ENCODE measurements at regions not wholly inside any gene's neighbourhood (a gene's known extent, or its start where the extent isn't known, plus 50 kb on each side); places are given as distances from the start of the nearest gene placed in this dataset.

- H3K27ac ChIP-seq (ENCODE audit: low read length) = no peak overlapping the region
- no peaks in the 10 kb centered on the region for H3K36me3 ChIP-seq (ENCODE audit: control insufficient read depth, insufficient read depth, low read length)
- ChIA-PET CTCF (no interaction called here), POLR2A (no interaction called here)
- in situ Hi-C loops (cut with HindIII; ENCODE audit: low pct_unique_long_range_greater_than_20kb, low sequenced_read_pairs) = no loop called here
- H3K9me3 ChIP-seq (ENCODE audit: control insufficient read depth, insufficient read depth, low read depth, low read length) = no peaks in the 10 kb centered on the region
- DNase-seq (ENCODE audit: low read depth, low spot score) = no peak
- TF ChIP-seq SIN3A (IDR thresholded peaks at IDR 0.05; ENCODE audit: borderline replicate concordance, insufficient read depth, low read depth, low read length) = no peak
- TF ChIP-seq CTCF (IDR thresholded peaks at IDR 0.05) = no peak
- TF ChIP-seq POLR2AphosphoS5 (IDR thresholded peaks at IDR 0.05; ENCODE audit: low read depth, low read length) = no peak
- no peak for TF ChIP-seq REST (IDR thresholded peaks at IDR 0.05; ENCODE audit: insufficient read depth in 1 of 2, low read depth in 2 of 2, low read length in 1 of 2)
- no peak for TF ChIP-seq TCF7L2 (IDR thresholded peaks at IDR 0.05; ENCODE audit: low read depth, low read length)
- no peaks in the 10 kb centered on the region for H3K4me1 ChIP-seq (ENCODE audit: control insufficient read depth, insufficient read depth, low read length)
- no TSS peak for BruUV-seq (replicated peaks)
- H3K4me3 ChIP-seq (ENCODE audit: low read depth in 2 of 2, low read length in 2 of 2) = no peak overlapping the region
- no peak for ATAC-seq
- no peaks in the 10 kb centered on the region; the same call in 1 of the 2 replicates for H3K27me3 ChIP-seq (ENCODE audit: control insufficient read depth, insufficient read depth, low read length)
- intact Hi-C loops (cut with micrococcal nuclease; ENCODE audit: unreplicated experiment) = no loop called here
Measured at GRCh38 chr11:111000400-111001080, 245.0 kb upstream of the POU2AF2 start.

GRCh38 chr11:110992481-110992880, 253.0 kb upstream of the POU2AF2 start:
- Histone ChIP-seq H3K4me3 (ENCODE audit: low read depth in 2 of 2, low read length in 2 of 2) (no peak overlapping the region), H3K27ac (ENCODE audit: low read length) (no peak overlapping the region), H3K27me3 (ENCODE audit: control insufficient read depth, insufficient read depth, low read length) (no peaks in the 10 kb centered on the region; the same call in 1 of the 2 replicates), H3K4me1 (ENCODE audit: control insufficient read depth, insufficient read depth, low read length) (no peaks in the 10 kb centered on the region), H3K9me3 (ENCODE audit: control insufficient read depth, insufficient read depth, low read depth, low read length) (no peaks in the 10 kb centered on the region), H3K36me3 (ENCODE audit: control insufficient read depth, insufficient read depth, low read length) (no peaks in the 10 kb centered on the region)
- ChIA-PET POLR2A (no interaction called here), CTCF (no interaction called here)
- TF ChIP-seq TCF7L2 (IDR thresholded peaks at IDR 0.05; ENCODE audit: low read depth, low read length) = no peak
- no peak for TF ChIP-seq POLR2AphosphoS5 (IDR thresholded peaks at IDR 0.05; ENCODE audit: low read depth, low read length)
- TF ChIP-seq SIN3A (IDR thresholded peaks at IDR 0.05; ENCODE audit: borderline replicate concordance, insufficient read depth, low read depth, low read length) = no peak
- TF ChIP-seq REST (IDR thresholded peaks at IDR 0.05; ENCODE audit: insufficient read depth in 1 of 2, low read depth in 2 of 2, low read length in 1 of 2) = no peak
- TF ChIP-seq CTCF (IDR thresholded peaks at IDR 0.05) = no peak
- BruUV-seq (replicated peaks) = no TSS peak
- ATAC-seq = no peak
- in situ Hi-C loops (cut with HindIII; ENCODE audit: low pct_unique_long_range_greater_than_20kb, low sequenced_read_pairs) (no loop called here), intact Hi-C loops (cut with micrococcal nuclease; ENCODE audit: unreplicated experiment) (no loop called here)
- DNase-seq (ENCODE audit: low read depth, low spot score) = no peak
